Skeletal muscle satellite cell (primary cell): ENCODE measurements at regions not wholly inside any gene's neighbourhood (a gene's known extent, or its start where the extent isn't known, plus 50 kb on each side); places are given as distances from the start of the nearest gene placed in this dataset.
"Not testable (repeated sequence)": the region's sequence is repeated elsewhere in the genome, so short reads cannot be mapped to it uniquely, and the experiment has no call there.

Source experiments
- H3K27me3 ChIP-seq: 2 replicates; pipeline ENCODE4 v1.7.0; 2013; ENCODE audit warnings: low read length; ENCODE audit not compliant: control insufficient read depth, insufficient read depth
- H3K36me3 ChIP-seq: 2 replicates; pipeline ENCODE4 v1.7.0; 2013; ENCODE audit warnings: mild to moderate bottlenecking, control low read depth, low read length; ENCODE audit not compliant: insufficient read depth
- H3K4me1 ChIP-seq: 2 replicates; pipeline ENCODE4 v1.7.0; 2013; ENCODE audit warnings: low read length; ENCODE audit not compliant: control insufficient read depth, insufficient read depth
- H3K4me2 ChIP-seq: 2 replicates; pipeline ENCODE4 v1.7.0; 2013; ENCODE audit warnings: mild to moderate bottlenecking, low read length
- H3K4me3 ChIP-seq: 2 replicates; pipeline ENCODE4 v1.7.0; 2013; ENCODE audit warnings: low read length
- H3K9ac ChIP-seq: 2 replicates; pipeline ENCODE4 v1.7.0; 2013; ENCODE audit warnings: mild to moderate bottlenecking, low read depth, low read length, moderate library complexity
- H3K9me3 ChIP-seq: replicated peaks from 2 replicates; pipeline ENCODE4 v1.7.0; 2013; ENCODE audit warnings: mild to moderate bottlenecking, control low read depth, low read length

DNA sequence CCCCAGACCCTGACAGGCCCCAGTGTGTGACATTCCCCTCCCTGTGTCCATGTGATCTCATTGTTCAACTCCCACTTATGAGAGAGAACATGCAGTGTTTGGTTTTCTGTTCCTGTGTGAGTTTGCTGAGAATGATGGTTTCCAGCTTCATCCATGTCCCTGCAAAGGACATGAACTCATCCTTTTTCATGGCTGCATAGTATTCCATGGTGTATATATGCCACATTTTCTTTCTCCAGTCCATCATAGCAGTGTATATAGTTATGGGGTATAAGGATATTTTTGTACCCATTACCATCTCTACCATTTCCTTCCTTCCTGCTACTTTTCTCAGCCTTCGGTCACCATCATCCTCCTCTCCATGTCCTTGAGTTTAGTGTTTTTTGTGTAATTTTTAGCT is 192.5 kb downstream of the SHOX start:
- not testable (repeated sequence) for H3K27me3 ChIP-seq, H3K36me3 ChIP-seq, H3K4me3 ChIP-seq, H3K4me2 ChIP-seq, H3K4me1 ChIP-seq, H3K9ac ChIP-seq, H3K9me3 ChIP-seq

DNA sequence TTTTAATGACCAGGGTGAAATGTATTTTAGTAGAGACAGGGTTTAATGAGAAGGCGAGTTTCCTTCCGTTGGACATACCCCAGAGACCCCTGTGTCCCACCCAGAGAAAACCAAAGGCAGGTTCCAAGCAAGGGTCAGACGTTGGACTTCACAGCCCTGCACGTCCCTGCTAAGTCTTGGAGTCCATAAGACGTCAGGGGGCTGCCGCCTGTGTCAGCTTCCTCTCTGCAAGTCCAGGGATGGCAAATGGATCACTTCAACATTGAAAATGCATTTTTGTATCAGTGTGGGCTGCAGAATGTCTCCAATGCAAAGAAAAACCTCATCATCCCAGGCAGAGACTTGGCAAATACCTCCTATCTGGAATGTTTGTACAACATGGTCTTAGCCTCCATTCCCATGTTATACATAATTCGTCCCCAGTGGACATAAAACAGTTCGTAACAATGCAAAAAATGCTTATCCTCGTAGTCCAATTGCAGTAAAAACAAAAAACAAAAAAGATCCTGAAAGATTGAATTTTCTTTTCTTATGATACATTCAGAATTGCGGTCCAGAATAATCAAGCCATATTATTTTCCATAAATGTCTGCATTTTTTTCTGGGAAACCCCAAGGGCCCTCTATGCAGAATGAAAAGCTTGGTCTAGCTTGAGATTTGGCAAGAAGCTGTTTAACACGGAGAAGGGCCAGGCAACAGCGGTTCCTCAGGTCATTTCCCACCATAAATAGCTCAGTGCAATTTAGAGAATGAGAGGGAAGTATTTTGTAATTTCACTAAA is 190.9 kb downstream of the SHOX start:
- Histone ChIP-seq H3K36me3 (no peaks in the 10 kb centered on the region), H3K4me2 (no peak overlapping the region), H3K27me3 (no peaks in the 10 kb centered on the region), H3K4me3 (no peak overlapping the region), H3K9me3 (no peaks in the 10 kb centered on the region), H3K9ac (no peak overlapping the region), H3K4me1 (peaks cover 3% of the 10 kb centered on the region)

DNA sequence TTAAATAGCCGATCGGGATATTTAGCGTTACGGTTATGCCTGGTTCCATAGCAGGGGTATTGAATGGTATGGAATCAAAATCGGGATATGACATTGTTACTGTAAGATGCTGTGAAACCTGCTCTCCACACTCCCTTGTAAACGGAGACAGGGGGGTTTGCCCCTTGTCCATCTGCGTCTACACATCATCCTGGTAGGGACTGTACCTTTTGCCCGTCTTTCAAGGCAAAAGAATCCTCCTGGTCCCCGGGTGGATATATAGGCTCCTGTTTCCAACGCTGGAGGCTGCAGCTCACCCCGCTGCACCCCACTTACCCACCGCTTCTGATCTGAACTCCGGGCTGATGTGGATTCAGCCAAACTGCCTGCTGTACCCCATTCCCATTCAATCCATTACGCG is 189.1 kb downstream of the SHOX start:
- no peaks in the 10 kb centered on the region for H3K4me1 ChIP-seq
- H3K9me3 ChIP-seq = no peaks in the 10 kb centered on the region
- H3K4me2 ChIP-seq = no peak overlapping the region
- H3K4me3 ChIP-seq = no peak overlapping the region
- no peaks in the 10 kb centered on the region for H3K27me3 ChIP-seq
- no peaks in the 10 kb centered on the region for H3K36me3 ChIP-seq
- H3K9ac ChIP-seq = no peak overlapping the region

DNA sequence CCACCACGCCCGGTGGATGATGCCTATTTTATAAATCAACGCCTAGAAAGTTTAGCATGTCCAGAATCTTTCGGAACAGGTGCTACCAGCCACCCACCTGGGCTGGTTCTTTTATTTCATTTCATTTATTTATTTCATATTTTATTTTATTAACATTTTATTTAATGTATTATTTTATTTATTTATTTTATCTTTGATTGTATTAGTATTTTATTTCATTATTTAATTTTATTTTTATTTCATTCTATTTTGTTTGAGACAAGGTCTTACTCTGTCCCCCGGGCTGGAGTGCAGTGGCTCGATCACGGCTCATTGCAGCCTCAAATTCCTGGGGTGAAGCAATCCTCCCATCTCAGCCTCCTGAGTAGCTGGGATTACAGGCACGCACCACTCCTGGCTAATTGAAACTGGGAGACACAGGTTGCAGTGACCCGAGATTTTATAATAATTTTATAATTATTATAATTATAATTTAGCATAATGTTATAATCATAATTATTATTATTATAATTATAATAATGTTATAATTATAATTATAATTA is 187.2 kb downstream of the SHOX start:
- Histone ChIP-seq H3K9me3 (no peaks in the 10 kb centered on the region), H3K9ac (no peak overlapping the region), H3K4me1 (no peaks in the 10 kb centered on the region), H3K27me3 (no peaks in the 10 kb centered on the region), H3K4me2 (no peak overlapping the region), H3K4me3 (no peak overlapping the region), H3K36me3 (no peaks in the 10 kb centered on the region)

DNA sequence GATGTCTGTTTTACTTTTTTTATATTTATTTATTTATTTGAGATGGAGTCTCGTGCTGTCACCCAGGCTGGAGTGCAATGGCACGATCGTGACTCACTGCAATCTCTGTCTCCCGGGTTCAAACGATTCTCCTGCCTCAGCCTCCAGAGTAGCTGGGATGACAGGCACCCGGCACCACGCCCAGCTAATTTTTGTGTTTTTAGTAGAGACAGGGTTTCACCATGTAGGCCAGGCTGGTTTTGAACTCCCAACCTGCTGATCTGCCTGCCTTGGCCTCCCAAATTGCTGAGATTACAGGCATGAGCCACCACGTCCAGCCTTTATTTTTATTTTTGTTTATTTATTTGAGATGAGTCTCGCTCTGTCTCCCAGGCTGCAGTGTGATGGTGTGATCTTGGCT is 186.6 kb downstream of the SHOX start:
- H3K4me3 ChIP-seq, H3K9ac ChIP-seq, H3K4me1 ChIP-seq, H3K27me3 ChIP-seq, H3K36me3 ChIP-seq, H3K4me2 ChIP-seq, H3K9me3 ChIP-seq: not testable (repeated sequence)

DNA sequence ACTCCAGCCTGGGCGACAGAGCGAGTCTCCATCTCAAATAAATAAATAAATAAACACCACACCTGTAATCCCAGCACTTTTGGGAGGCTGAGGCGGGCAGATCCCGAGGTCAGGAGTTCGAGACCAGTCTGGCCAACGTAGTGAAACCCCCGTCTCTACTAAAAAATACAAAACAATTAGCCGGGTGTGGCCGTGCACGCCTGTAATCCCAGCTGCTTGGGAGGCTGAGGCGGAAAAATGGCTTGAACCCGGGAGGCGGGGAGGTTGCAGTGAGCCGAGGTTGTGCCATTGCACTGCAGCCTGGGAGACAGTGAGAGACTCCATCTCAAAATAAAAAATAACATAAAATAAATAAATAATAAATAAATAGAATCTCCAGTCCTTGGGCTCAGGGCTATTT is 185.8 kb downstream of the SHOX start:
- Histone ChIP-seq H3K36me3 (no peaks in the 10 kb centered on the region), H3K4me3 (no peak overlapping the region), H3K27me3 (no peaks in the 10 kb centered on the region), H3K4me2 (no peak overlapping the region), H3K9ac (no peak overlapping the region), H3K4me1 (no peaks in the 10 kb centered on the region), H3K9me3 (no peaks in the 10 kb centered on the region)

DNA sequence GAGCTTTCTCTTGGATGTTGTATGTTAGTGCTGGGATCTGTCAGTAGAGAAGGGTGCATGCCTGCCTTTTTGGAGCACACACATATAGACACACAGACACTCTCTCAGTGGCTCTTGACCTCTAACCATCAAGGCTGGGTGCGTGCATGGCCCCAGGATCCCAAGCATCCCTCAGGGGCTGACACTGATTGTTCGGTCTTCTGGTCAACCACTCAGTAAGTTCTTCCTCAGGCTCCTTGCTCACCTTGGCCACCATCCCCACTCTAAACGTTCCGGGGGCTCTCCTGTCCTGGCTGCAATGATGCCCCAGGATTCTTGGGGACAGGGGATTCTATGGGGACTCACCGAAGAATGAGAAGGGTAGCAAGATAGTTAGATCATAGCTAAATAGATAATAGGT is 179.6 kb downstream of the SHOX start:
- Histone ChIP-seq H3K9ac (no peak overlapping the region), H3K9me3 (no peaks in the 10 kb centered on the region), H3K4me3 (no peak overlapping the region), H3K4me1 (no peaks in the 10 kb centered on the region), H3K27me3 (no peaks in the 10 kb centered on the region), H3K4me2 (no peak overlapping the region), H3K36me3 (no peaks in the 10 kb centered on the region)

DNA sequence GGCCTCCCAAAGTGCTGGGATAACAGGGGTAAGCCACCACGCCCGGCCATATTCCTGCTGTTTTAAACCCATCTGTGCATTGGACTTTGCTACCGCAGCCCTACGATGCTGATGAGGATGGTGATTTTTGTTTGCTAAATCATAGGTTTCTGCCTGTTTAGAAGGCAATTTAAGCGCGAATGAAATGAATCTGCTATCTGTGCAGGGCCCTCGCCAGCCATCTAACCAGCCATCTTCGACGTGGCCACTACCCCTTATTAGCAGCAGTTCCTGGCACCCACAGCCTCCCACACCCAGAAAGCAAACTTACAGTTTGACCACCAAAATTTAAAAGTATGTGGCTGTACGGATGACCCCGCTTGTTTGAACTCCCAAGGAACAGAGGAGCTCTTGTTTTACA is 178.5 kb downstream of the SHOX start:
- H3K27me3 ChIP-seq = no peaks in the 10 kb centered on the region
- no peak overlapping the region for H3K4me2 ChIP-seq
- no peaks in the 10 kb centered on the region for H3K4me1 ChIP-seq
- no peak overlapping the region for H3K9ac ChIP-seq
- no peak overlapping the region for H3K4me3 ChIP-seq
- peaks cover 3% of the 10 kb centered on the region for H3K9me3 ChIP-seq
- H3K36me3 ChIP-seq = no peaks in the 10 kb centered on the region

DNA sequence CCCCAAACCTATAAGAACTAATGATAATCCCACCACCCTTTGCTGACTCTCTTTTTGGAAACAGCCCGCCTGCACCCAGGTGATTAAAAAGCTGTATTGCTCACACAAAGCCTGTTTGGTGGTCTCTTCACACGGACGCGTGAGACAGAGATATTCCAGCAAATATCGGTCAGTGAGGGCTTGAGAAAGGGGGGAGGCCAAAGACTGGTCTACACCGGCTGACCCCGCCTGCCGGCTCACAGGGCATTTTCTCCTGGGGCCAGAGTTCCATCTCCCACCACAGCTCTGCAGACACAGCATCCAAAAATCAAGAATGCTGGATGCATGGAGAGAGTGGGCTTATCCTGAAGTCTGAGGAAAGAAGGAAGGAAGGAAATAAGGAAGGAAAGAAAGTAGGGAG is 176.0 kb downstream of the SHOX start:
- H3K27me3 ChIP-seq = no peaks in the 10 kb centered on the region
- peaks cover 3% of the 10 kb centered on the region for H3K9me3 ChIP-seq
- no peak overlapping the region for H3K4me3 ChIP-seq
- H3K4me1 ChIP-seq = no peaks in the 10 kb centered on the region
- no peak overlapping the region for H3K9ac ChIP-seq
- H3K36me3 ChIP-seq = no peaks in the 10 kb centered on the region
- no peak overlapping the region for H3K4me2 ChIP-seq

DNA sequence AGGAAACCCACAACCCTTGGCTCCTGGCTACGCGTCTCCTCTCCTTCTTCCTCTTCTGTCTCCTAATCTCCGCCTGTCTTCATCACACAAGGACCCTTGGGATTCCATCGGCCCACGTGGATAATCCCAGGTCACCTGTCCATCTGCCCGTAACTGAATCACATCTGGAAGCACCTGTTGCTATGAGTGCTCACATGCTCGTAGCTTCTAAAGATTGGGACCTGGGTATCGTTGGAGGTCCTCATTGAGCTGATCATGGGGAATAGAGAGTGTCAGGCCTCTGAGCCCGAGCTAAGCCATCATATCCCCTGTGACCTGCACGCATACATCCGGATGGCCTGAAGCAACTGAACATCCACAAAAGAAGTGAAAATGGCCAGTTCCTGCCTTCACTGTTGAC is 175.4 kb downstream of the SHOX start:
- Histone ChIP-seq H3K36me3 (no peaks in the 10 kb centered on the region), H3K27me3 (no peaks in the 10 kb centered on the region), H3K4me1 (no peaks in the 10 kb centered on the region), H3K9ac (no peak overlapping the region), H3K4me3 (no peak overlapping the region), H3K9me3 (peaks cover 3% of the 10 kb centered on the region), H3K4me2 (no peak overlapping the region)

DNA sequence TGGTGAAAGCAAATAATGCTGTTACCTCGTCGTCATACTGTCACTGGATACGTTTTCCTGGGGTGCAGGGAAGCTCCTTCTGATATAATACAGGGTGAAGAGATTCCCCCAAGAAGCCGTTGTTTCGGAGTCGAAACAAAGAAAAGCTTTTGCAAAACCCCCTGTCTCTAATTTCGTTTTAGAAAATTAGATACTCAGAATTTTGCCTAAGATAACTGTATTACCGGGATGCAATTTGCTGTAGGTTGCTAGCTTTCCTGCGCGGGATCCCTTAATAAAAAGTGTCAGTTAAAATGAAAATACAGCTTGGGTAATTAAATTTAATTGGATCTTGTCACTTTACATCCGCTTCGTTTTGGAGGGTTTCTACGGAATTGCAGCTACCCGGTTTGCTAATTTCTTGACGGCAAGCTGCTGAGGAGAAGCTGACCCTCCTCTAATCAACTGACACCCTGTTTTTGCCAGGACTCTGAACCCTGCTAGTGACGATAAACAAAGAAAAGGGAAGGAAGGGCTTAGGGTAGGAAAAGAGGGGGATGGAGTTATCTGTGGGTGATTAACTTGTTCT is 174.6 kb downstream of the SHOX start:
- H3K4me1 ChIP-seq = no peaks in the 10 kb centered on the region
- H3K4me2 ChIP-seq = no peak overlapping the region
- H3K9ac ChIP-seq = no peak overlapping the region
- H3K27me3 ChIP-seq = no peaks in the 10 kb centered on the region
- peaks cover 6% of the 10 kb centered on the region for H3K9me3 ChIP-seq
- H3K4me3 ChIP-seq = no peak overlapping the region
- H3K36me3 ChIP-seq = no peaks in the 10 kb centered on the region

DNA sequence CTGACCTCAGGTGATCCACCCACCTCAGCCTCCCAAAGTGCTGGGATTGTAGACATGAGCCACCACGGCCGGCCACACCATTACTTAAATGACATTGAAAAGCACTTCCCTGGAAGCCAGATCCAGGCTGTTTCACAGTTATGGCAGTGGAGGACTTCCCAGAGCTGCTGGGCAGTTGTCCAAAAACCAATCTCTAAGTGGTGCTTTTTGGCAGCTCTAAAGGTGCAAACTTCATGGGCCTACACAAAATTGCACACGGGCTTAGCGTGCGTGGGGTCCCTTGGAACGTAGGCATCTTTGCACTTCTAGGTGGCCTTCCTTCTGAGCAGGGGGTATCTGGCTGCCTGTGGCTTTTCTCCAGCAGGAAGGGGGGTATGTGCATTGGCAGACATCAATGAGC is 172.3 kb downstream of the SHOX start:
- Histone ChIP-seq H3K4me3 (no peak overlapping the region), H3K9ac (no peak overlapping the region), H3K4me1 (no peaks in the 10 kb centered on the region), H3K4me2 (no peak overlapping the region), H3K9me3 (peaks cover 10% of the 10 kb centered on the region), H3K27me3 (no peaks in the 10 kb centered on the region), H3K36me3 (no peaks in the 10 kb centered on the region)
